HG03342 (cell line): ENCODE measurements at regions not wholly inside any gene's neighbourhood (a gene's known extent, or its start where the extent isn't known, plus 50 kb on each side); places are given as distances from the start of the nearest gene placed in this dataset.

ENCODE experiments used
- ATAC-seq: cut with Tn5 transposase; IDR thresholded peaks from one replicate; pipeline ENCODE4 v1.9.1; 2021; ENCODE audit warnings: mild to moderate bottlenecking, moderate library complexity; ENCODE audit not compliant: unreplicated experiment

DNA sequence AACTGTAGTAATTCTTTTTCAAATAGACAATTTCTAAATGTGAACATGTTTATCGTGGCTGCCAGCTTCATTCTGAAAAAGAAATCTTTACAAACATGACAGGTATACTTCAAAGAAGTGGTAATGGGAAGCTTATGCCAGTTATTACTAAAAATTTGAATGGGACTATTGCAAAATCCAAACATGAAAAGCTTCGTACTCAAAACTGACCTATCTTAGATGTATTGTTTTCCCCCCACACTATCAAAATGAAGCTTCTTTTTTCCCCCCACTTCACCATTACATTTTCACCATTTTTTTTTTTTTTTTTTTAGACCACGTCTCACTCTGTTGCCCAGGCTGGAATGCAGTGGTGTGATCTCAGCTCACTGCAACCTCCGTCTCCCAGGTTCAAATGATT, 50.4 kb upstream of the SERTAD2 start:
- ATAC-seq, result no peak

DNA sequence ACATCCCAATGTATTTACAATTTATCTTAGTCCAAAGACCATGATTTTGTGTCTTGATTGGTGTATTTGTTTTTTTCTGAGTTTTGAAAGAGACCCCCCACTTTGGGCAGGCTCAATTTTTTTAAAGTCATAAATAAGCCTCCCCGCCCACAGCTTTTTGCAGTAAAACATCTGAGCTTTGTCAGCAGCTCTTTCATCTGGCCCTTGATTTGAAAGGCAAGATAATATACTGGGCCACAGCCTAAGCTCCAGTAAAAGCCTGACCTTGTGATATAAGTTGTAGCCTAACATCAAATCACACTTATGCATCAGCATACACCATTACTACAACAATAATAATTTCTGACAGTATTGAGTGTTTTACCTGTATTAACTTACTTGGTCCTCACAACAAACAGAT, 51.3 kb upstream of the SERTAD2 start:
- no peak for ATAC-seq

- no peak for ATAC-seq
These were observed 53.6 kb upstream of the SERTAD2 start for GRCh38 chr2:64707276-64707675.

GRCh38 chr2:64708829-64709228, 55.1 kb upstream of the SERTAD2 start:
- ATAC-seq, result no peak

DNA sequence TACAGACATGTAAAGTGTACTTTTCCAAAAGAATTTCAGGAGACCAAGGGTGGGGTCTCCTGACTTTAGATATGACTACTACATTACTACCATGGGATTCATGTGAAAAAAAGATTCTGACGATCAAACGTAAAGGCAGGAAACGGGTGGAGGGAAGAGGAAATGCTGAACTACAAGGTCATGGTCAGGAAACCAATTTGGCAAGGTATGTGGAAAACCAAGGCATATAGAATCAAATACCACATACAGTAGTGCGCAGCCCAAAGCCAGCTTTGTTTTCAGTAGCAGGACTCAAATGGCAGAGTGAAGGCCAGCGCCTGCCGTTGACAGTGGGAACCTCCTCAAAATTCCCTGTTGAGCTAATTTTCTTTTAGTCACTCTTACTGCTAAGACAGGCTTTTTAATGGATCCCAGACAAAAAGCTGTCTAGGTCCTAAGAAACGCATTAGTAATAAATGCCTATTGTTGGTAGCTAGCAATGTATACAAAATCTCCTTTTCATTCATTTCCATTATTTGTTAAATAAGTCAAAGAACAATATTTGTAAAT, 57.6 kb upstream of the SERTAD2 start:
- ATAC-seq, result no peak

DNA sequence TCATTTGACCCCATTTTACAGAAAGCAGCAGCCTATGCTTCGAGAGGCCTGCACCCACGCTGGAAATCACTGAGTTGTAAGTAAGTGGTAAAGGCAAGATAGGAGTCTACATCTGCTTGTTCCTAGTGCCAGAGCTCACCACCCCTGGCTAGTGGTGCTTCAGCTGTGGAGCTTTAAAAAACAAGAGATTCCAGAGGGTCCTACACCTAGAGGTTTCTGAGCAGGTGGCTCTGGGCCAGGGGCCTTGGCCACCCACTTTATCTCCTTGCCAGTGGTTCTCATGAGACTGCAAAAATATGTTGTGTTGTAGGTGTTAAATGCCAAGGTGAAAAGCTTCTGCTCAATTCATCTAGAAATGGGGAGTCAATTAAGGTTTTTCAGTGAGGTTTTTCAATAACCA, 60.0 kb upstream of the SERTAD2 start:
- no peak for ATAC-seq

DNA sequence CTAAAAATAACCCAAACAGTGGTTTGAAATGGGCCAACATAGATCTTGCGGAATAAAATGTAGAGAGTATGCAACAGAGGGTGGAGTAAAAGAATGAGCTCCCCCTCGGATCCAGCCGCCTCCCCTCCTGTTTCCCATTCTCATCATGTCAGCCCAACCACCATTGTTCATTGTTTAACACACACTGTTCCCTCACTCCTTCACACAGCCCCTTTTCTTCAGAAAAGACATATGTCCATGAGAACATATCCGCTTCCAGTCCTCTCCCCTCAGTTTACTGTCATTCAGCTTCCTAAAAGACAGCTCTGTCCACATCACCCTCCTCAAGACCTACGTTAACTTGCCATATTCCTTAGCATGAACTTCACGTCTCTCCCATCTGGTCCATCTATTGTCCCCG, 62.9 kb upstream of the SERTAD2 start:
- no peak for ATAC-seq

GRCh38 chr2:64718250-64718885, 64.7 kb upstream of the SERTAD2 start:
- no peak for ATAC-seq

DNA sequence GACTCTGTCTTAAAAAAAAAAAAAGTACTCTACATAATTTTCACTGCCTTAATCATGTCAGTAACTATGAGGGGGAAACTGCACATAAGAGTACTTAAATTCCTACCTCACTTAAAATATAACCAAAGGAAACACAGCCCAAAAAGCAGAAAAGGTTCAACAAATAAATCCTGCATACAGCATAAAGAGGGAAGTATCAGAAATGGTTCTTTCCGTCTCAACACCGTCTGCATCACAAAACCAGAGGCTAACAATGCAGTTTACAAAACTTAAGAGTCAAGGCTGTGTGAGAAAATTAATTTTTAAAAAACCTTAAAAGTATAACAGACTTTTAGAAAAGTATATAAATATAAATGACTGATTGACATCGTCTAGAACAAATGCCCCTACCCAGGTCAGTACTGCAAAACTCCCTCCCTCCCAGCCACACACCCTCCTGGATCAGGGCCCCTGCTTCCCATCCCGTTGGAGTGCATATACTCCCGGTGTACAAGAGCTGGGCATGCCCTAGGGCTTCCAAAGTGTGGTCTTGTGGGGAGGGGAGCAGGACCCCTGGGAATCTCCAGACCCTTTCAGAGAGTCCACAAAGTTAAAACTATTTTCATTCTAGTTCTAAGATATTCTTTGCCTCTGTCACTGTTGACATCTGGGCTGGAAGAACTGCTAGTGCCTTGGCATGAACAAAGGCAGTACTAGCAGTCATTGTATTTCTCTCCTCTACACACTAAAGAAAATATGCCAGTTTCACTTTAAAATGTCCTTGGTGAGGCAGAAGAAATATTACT, 67.0 kb upstream of the SERTAD2 start:
- ATAC-seq, result no peak

- no peak for ATAC-seq
These were observed 67.6 kb upstream of the SERTAD2 start for GRCh38 chr2:64721320-64721623.

DNA sequence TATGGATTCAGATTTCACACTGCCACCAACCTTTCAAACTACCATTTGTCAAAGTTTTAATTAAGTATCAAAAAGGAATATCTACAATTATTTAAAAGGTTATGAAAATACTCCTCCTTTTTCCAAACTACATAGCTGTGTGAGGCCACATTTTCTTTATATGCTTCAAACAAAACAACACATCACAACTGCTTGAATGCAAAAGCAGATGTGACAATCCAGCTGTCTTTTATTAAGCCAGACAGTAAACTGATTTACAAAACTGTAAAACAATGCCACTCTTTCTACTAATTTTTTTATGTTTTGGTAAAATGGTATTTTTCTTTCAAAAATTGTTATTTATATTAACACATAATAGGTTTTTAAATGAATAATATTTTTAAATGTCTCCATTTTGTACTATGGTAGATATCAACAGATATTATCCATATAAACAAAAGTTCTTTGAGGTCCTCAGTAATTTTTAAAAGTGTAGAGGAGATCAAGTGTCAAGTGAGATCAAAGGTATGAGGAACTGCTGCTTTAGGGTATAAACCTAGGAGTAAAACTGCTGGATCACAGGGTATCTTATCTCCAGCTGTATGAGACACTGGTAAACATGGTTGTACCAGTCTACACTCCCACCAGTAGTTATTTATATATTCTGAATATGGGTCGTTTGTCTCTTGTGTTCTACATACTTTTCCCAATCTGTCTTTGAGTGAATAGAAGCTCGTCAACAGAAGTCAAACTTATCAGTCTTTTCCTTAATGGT, 68.8 kb upstream of the SERTAD2 start:
- ATAC-seq, result no peak

DNA sequence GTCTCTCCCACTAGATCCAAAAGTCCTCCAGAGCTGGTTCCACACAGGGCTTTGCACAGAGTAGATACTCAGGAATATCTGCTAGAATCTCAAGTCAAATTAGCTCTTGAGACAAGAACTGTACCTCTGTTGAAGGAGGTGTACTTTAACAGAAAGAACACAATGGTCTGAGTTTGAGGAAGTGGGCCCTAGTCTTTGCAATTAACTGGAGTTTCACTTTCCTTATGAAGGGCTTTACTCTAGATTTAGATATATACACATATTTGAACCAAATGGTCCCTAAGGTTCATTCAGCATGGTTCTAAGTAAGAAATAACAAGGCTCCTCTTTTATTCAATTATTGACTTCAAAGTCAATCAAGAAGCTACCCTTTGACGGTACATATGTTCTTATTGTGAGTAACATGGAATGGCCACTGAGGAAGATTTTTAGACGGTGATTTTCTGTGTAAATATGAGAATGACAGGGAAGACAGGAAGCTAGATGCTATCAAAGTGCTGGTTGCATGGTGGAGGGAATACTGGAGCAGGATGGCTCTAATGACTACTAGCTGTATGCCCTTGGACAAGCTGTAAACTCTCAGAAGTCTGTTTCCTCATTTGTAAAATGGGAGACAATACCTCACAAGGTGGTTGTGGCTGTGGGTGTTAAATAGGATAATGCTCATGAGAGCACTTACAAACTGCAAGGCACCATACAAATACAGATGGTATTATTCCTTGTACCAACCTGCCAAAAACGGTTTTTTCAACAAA, 73.5 kb upstream of the SERTAD2 start:
- ATAC-seq, result peak; percentile 88

DNA sequence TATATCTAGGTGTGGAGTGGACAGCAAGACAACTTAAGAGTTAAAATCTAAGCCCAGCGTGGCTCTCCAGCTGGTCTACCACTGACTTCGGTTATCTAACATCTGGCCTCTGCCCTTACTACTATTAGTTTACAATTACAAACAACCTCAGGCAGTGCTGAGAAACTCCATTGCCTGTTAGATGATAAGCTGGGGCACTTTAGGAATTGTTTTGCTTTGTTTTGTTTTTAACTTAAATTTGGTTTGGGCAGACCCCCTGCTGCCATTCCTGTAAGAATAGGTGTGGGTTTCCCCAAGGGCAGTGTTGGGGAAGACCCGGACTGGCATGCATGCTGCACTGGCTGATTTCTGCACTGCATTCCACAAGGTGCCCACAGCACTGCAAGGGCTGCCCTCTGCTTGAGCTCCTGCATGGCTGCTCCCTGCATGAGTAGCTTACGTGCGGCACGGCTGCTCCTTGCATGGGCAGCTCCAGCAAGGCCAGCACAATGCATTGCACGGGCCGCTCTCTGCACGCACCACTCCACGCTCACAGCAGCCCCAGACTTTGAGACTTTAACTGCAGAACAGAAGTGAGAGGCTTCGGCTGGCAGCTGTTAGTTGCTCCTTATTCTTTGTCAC, 74.2 kb upstream of the SERTAD2 start:
- peak; percentile 23 for ATAC-seq

DNA sequence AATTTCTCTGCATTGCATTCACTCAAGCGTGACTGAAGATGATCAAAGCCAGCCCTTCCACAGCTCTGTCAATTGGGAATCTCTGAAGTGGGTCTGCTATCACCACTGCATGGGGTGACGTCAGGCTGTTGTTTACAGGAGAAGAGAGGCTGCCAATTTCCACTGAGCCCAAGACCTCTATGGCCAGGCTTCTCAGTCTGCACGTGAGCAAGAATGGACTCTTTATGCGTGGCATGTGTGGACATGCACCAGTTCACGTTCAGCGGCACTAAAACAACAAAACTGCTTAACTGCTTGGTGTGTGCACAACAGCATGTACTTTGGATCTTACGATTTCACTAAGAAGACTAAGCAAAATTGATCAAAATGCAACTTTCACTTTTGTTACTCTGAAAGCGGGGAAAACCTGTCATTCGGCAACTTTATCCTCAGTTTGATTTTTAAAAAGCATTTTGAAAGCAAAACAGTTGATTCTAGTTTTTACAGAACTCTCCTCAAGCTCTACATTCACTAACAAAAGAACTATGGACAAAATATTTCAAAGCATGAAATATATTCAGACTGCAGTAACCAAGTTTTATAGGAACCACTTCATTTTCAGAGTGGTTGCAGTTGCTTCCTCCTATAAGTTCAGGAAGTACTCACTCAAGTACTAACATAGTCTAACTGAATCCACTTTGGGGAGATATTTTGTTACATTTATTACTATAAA, 77.0 kb upstream of the SERTAD2 start:
- ATAC-seq, result no peak

GRCh38 chr2:64731263-64731643, 77.5 kb upstream of the SERTAD2 start:
- ATAC-seq, result no peak

GRCh38 chr2:64731746-64732145, 78.0 kb upstream of the SERTAD2 start:
- no peak for ATAC-seq

DNA sequence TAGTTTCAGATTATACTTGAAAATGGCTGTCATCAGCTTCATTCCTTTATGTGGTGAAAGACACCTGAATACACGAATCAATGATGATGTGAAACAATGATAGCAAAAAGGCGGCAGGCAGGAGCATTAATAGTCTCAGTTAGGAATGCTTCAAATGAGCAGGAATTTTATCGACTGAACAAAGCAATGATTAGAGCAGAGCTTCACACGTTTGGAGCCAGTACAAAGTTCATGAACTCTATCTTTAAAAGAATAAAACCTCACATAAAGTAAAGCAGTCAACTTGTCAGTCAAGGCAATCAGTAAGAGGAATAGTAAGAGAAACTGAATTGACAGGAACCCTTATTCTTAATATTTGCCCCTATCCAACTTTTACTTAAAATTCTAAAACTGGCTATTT, 78.4 kb upstream of the SERTAD2 start:
- no peak for ATAC-seq

DNA sequence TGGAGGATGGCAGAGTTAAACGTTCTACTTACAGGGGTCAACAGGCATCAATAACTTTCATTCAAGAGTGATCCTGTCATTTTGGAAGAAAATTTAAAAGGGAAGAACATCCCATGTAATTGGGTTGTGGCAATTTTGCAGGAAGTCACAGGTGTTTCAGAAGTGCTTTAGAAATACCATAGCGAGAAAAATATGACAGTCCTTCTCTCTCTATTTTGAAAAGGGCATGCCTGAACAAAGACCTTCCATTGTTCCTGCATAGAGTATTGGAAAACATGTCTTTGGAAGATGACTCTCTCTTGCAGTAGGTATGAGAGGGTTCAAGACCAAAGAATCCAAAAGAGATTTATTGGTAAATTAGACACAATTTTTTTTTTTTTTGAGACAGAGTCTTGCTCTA, 81.8 kb upstream of the SERTAD2 start:
- no peak for ATAC-seq

DNA sequence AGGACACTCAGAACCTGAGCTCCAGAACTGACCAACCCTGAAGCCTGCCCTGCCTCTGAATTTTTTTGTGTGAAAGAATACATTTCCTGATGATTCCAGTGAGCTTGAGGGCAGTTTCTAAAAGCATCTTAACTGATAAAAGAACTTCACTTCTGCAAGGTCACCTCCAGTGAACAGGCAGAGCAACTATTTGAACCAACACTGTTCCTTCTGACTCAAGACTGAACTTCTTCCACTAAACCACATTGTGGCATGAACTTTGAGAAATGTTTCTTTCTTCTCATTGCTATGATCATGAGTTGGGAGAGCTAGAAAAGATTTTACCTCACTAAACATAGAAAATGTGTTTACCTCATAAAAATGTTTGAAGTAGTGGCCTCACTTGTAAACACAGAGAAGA, 83.8 kb upstream of the SERTAD2 start:
- no peak for ATAC-seq

- ATAC-seq, result no peak
These were observed 84.3 kb upstream of the SERTAD2 start for GRCh38 chr2:64738026-64738425.
